IPS-20b (cell line): ENCODE measurements at regions not wholly inside any gene's neighbourhood (a gene's known extent, or its start where the extent isn't known, plus 50 kb on each side); places are given as distances from the start of the nearest gene placed in this dataset.
"Not testable (repeated sequence)": the region's sequence is repeated elsewhere in the genome, so short reads cannot be mapped to it uniquely, and the experiment has no call there.

Source experiments
- H3K27ac ChIP-seq: one replicate; pipeline ENCODE4 v1.5.1; 2013; ENCODE audit warnings: low read length
- H3K27me3 ChIP-seq: 2 replicates; pipeline ENCODE4 v1.6.1; 2013; ENCODE audit warnings: mild to moderate bottlenecking, low read length, inconsistent platforms; ENCODE audit not compliant: insufficient read depth
- H3K36me3 ChIP-seq: 2 replicates; pipeline ENCODE4 v1.6.1; 2013; ENCODE audit warnings: low read depth, mild to moderate bottlenecking, inconsistent platforms, low read length, moderate library complexity; ENCODE audit not compliant: insufficient read depth
- H3K4me1 ChIP-seq: 2 replicates; pipeline ENCODE4 v1.6.1; 2013; ENCODE audit warnings: mild to moderate bottlenecking, control low read depth, inconsistent platforms, low read length, moderate library complexity; ENCODE audit not compliant: insufficient read depth
- H3K4me3 ChIP-seq: 2 replicates; pipeline ENCODE4 v1.5.1; 2013; ENCODE audit warnings: mild to moderate bottlenecking, low read length, inconsistent platforms
- H3K9ac ChIP-seq: 2 replicates; pipeline ENCODE4 v1.6.1; 2013; ENCODE audit warnings: low read depth, mild to moderate bottlenecking, inconsistent platforms, low read length, moderate library complexity
- H3K9me3 ChIP-seq: 2 replicates; pipeline ENCODE4 v1.6.1; 2013; ENCODE audit warnings: mild to moderate bottlenecking, low read depth, low read length, inconsistent platforms; ENCODE audit not compliant: insufficient read depth

GRCh38 chr9:65386191-65386590 lies 101.2 kb upstream of the FOXD4L5 start:
- H3K4me3 ChIP-seq, H3K36me3 ChIP-seq, H3K9me3 ChIP-seq, H3K4me1 ChIP-seq, H3K27me3 ChIP-seq, H3K27ac ChIP-seq, H3K9ac ChIP-seq: not testable (repeated sequence)

GRCh38 chr9:65385655-65386024 lies 100.6 kb upstream of the FOXD4L5 start:
- not testable (repeated sequence) for H3K4me3 ChIP-seq, H3K27ac ChIP-seq, H3K9ac ChIP-seq, H3K27me3 ChIP-seq, H3K9me3 ChIP-seq, H3K36me3 ChIP-seq, H3K4me1 ChIP-seq

DNA sequence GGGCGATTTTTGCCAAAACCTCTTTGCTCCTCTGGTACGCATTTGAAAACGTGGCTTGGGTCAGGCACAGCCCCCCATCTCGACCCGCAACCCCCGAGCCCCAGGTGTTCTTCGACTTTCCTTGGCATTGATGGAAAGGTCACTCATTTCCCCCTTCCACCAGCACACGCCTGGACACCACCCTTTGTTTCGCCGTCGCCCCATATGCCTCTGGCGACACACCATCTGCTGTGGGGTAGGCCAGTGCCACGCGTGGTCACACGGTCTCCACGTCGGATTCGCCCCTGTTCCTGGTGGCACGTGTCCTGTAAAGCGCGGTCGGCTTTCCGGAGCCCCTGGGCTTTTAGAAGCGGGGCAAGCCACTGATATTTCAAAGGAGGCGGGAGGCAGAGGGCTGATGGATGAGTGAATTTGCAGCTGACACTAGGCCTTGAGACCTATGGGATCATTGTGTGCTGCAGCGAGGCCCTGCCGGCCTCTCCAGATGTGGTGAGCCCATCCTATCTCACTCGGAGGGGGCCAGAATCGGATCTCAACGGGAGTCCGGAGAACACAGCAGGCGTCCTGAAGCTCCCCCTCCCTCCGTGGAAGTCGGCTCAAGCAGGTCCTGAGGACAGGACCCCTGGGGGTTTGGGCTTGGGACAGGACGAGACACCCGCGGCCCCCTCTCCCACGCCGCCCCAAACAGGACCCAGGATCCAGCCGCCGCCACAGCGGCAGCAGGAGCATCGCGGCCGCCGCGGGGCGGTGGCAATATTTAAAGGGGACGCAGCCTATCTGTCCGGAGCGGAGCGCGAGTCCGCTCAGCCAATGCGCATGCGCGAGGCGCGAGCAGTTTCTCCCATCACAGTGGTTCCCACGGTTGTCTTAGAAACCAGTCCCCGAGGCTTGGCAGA lies 100.0 kb upstream of the FOXD4L5 start:
- H3K9me3 ChIP-seq, H3K4me1 ChIP-seq, H3K27me3 ChIP-seq, H3K36me3 ChIP-seq, H3K27ac ChIP-seq, H3K4me3 ChIP-seq, H3K9ac ChIP-seq: not testable (repeated sequence)

- not testable (repeated sequence) for H3K4me1 ChIP-seq, H3K9ac ChIP-seq, H3K4me3 ChIP-seq, H3K9me3 ChIP-seq, H3K36me3 ChIP-seq, H3K27me3 ChIP-seq, H3K27ac ChIP-seq
These were observed 99.1 kb upstream of the FOXD4L5 start for GRCh38 chr9:65384066-65384465.

DNA sequence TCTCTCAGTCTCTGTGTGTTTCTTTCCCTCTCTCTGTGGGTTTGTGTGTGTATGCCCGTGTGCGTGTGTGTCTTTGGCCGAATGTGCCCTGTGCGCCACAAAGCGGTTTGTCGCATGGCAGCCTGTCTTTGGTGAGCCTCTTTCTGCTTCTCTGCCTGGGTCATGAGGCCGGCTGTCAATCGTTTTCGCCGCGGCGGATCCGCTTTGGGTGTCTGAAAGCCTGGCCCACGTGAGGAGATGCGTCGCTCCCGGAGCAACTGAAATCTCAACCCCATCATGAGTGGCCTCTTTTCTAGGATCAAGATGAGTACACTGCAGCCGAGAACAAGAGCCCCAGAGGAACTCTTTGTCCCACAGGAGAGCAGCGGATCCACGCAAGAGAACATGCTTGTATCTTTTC lies 98.6 kb upstream of the FOXD4L5 start:
- not testable (repeated sequence) for H3K9me3 ChIP-seq

DNA sequence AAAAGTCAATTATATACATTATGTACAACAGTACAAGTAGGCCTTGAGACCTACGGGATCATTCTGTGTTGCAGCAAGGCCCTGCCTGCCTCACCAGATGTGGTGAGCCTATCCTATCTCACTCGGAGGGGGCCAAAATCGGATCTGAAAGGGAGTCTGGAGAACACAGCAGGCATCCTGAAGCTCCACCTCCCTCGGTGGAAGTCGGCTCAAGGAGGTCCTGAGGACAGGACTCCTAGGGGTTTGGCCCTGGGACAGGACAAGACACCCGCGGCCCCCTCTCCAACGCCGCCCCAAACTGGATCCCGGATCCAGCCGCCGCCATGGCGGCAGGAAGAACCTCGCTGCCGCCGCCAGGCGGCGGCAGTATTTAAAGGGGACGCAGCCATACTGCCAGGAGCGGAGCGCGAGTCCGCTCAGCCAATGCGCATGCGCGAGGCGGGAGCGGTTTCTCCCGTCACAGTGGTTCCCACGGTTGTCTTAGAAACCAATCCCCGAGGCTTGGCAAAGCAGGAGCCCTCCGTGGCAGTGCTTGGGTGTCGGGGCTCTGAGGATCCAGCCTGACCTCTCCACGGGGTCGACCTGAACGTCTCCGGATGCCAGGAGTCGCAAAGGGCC lies 97.8 kb upstream of the FOXD4L5 start:
- H3K9ac ChIP-seq, H3K27ac ChIP-seq: not testable (repeated sequence)

More for the DNA sequence above, 98.6 kb upstream of the FOXD4L5 start:
- H3K27ac ChIP-seq, H3K4me1 ChIP-seq, H3K27me3 ChIP-seq, H3K4me3 ChIP-seq, H3K36me3 ChIP-seq, H3K9ac ChIP-seq: not testable (repeated sequence)

More for the DNA sequence above, 97.8 kb upstream of the FOXD4L5 start:
- H3K4me1 ChIP-seq, H3K4me3 ChIP-seq, H3K36me3 ChIP-seq, H3K27me3 ChIP-seq, H3K9me3 ChIP-seq: not testable (repeated sequence)
